H4 (cell line): ENCODE measurements at regions not wholly inside any gene's neighbourhood (a gene's known extent, or its start where the extent isn't known, plus 50 kb on each side); places are given as distances from the start of the nearest gene placed in this dataset.
"Not testable (repeated sequence)": the region's sequence is repeated elsewhere in the genome, so short reads cannot be mapped to it uniquely, and the experiment has no call there.

Experiments used
- DNase-seq: peaks from one replicate; pipeline ENCODE4 v3.0.0-alpha.2; 2015; ENCODE audit warnings: low spot score

GRCh38 chr1:60560701-60561100, 487.1 kb upstream of the C1orf87 start:
- no peak for DNase-seq

- no peak for DNase-seq
These were observed 484.7 kb upstream of the C1orf87 start for GRCh38 chr1:60558236-60558635.

- no peak for DNase-seq
These were observed 480.2 kb upstream of the C1orf87 start for GRCh38 chr1:60553730-60554129.

- DNase-seq: no peak
These were observed 474.3 kb upstream of the C1orf87 start for GRCh38 chr1:60547821-60548220.

GRCh38 chr1:60541831-60542532, 468.4 kb upstream of the C1orf87 start:
- no peak for DNase-seq

GRCh38 chr1:60540141-60540540, 466.6 kb upstream of the C1orf87 start:
- DNase-seq: no peak

GRCh38 chr1:60535713-60536112, 462.1 kb upstream of the C1orf87 start:
- DNase-seq: no peak

- no peak for DNase-seq
These were observed 454.0 kb upstream of the C1orf87 start for GRCh38 chr1:60527567-60527966.

- no peak for DNase-seq
These were observed 443.4 kb upstream of the C1orf87 start for GRCh38 chr1:60516996-60517395.

- DNase-seq: no peak
These were observed 436.6 kb upstream of the C1orf87 start for GRCh38 chr1:60510162-60510561.

- DNase-seq: no peak
These were observed 430.8 kb upstream of the C1orf87 start for GRCh38 chr1:60504206-60504840.

- DNase-seq: no peak
These were observed 429.8 kb upstream of the C1orf87 start for GRCh38 chr1:60503266-60503925.

GRCh38 chr1:60502506-60502905, 428.9 kb upstream of the C1orf87 start:
- DNase-seq: no peak

- DNase-seq: not testable (repeated sequence)
These were observed 416.4 kb upstream of the C1orf87 start for GRCh38 chr1:60489916-60490480.

GRCh38 chr1:60488847-60489246, 415.3 kb upstream of the C1orf87 start:
- DNase-seq: no peak

GRCh38 chr1:60487565-60488345, 414.2 kb upstream of the C1orf87 start:
- no peak for DNase-seq

GRCh38 chr1:60483509-60483908, 409.9 kb upstream of the C1orf87 start:
- no peak for DNase-seq

- DNase-seq: no peak
These were observed 396.7 kb upstream of the C1orf87 start for GRCh38 chr1:60470246-60470645.

GRCh38 chr1:60463786-60464185, 390.2 kb upstream of the C1orf87 start:
- no peak for DNase-seq

GRCh38 chr1:60463146-60463545, 389.6 kb upstream of the C1orf87 start:
- DNase-seq: no peak

- DNase-seq: no peak
These were observed 388.5 kb upstream of the C1orf87 start for GRCh38 chr1:60461925-60462595.
